ENCODE measurements at regions not wholly inside any gene's neighbourhood (a gene's known extent, or its start where the extent isn't known, plus 50 kb on each side); places are given as distances from the start of the nearest gene placed in this dataset.

DNA sequence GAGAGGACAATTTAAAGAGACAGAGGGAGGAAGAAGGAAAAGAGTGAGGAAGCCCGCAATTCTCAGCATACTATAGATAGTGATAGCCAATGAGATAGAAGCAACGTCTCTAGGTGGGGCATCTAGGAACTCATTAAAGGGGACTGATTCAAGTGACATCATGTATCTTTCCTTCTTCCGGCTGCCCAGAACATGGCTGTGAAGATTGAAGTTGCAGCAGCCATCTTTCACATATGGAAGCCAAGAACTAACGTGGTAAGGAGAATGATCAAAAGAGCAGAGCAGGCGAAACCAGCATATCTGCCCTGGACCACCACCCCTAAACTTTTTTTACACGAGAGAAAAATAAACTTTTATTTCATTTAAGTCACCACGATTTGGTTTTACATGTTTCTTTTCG, 133.8 kb downstream of the DDX53 start:
- Histone ChIP-seq H2BK120ac (ENCODE audit: low read depth, low read length) (no peak overlapping the region), H3K4me2 (ENCODE audit: low read length) (no peak overlapping the region), H2AK5ac (ENCODE audit: low read length) (no peak overlapping the region), H3K79me1 (ENCODE audit: low read length) (no peaks in the 10 kb centered on the region), H3K36me3 (ENCODE audit: control insufficient read depth, insufficient read depth, low read length) (no peaks in the 10 kb centered on the region), H3K27me3 (ENCODE audit: insufficient read depth, low read length, poor library complexity) (no peaks in the 10 kb centered on the region), H3K79me2 (ENCODE audit: control insufficient read depth, insufficient read depth, low read length) (no peaks in the 10 kb centered on the region), H2BK5ac (ENCODE audit: low read length) (no peak overlapping the region), H3K4me3 (ENCODE audit: low read length) (no peak overlapping the region), H4K5ac (ENCODE audit: low read length) (no peak overlapping the region), H3K27ac (ENCODE audit: low read depth, low read length) (no peak overlapping the region), H3K4me1 (ENCODE audit: control insufficient read depth, low read depth, low read length) (no peaks in the 10 kb centered on the region), H2BK15ac (replicated peaks; ENCODE audit: low read depth) (no peak overlapping the region), H3K56ac (ENCODE audit: low read length) (no peak overlapping the region), H4K8ac (ENCODE audit: low read depth, low read length) (no peak overlapping the region), H3K9ac (ENCODE audit: low read length) (no peak overlapping the region), H3K18ac (ENCODE audit: low read length) (no peak overlapping the region), H3K23ac (ENCODE audit: low read length) (no peak overlapping the region), H3K4ac (ENCODE audit: low read depth, low read length) (no peak overlapping the region)
- WGBS (ENCODE audit: extremely low coverage, insufficient coverage, low lambda C conversion rate) = 100% methylated on average over 2 of the region's 8 CpGs
- DNase-seq = no peak

DNA sequence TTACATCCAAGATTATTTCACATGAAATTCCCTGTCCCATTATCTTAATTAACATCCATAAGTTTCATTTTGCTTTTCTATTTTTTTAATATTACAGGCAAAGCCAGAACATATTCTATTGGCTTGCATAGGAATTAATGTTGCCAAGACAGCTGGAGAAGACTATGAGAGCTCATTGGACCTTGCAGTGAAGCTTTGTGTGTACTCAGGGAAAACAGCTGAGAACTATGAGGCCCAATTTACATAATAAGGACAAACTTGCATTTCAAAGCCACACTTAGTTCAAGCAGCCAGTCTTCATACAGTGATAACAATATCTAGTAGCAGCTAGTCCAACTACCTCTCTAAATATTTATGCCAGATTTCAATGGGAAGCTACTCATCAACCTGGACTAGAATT, 134.4 kb downstream of the DDX53 start:
- Histone ChIP-seq H3K79me2 (ENCODE audit: control insufficient read depth, insufficient read depth, low read length) (no peaks in the 10 kb centered on the region), H2AK5ac (ENCODE audit: low read length) (no peak overlapping the region), H2BK15ac (replicated peaks; ENCODE audit: low read depth) (no peak overlapping the region), H3K27me3 (ENCODE audit: insufficient read depth, low read length, poor library complexity) (no peaks in the 10 kb centered on the region), H3K9ac (ENCODE audit: low read length) (no peak overlapping the region), H4K8ac (ENCODE audit: low read depth, low read length) (no peak overlapping the region), H3K56ac (ENCODE audit: low read length) (no peak overlapping the region), H3K18ac (ENCODE audit: low read length) (no peak overlapping the region), H3K4ac (ENCODE audit: low read depth, low read length) (no peak overlapping the region), H3K23ac (ENCODE audit: low read length) (no peak overlapping the region), H2BK120ac (ENCODE audit: low read depth, low read length) (no peak overlapping the region), H3K4me2 (ENCODE audit: low read length) (no peak overlapping the region), H3K36me3 (ENCODE audit: control insufficient read depth, insufficient read depth, low read length) (no peaks in the 10 kb centered on the region), H2BK5ac (ENCODE audit: low read length) (no peak overlapping the region), H3K27ac (ENCODE audit: low read depth, low read length) (no peak overlapping the region), H3K4me1 (ENCODE audit: control insufficient read depth, low read depth, low read length) (no peaks in the 10 kb centered on the region), H3K4me3 (ENCODE audit: low read length) (no peak overlapping the region), H4K5ac (ENCODE audit: low read length) (no peak overlapping the region), H3K79me1 (ENCODE audit: low read length) (no peaks in the 10 kb centered on the region)
- no peak for DNase-seq

DNA sequence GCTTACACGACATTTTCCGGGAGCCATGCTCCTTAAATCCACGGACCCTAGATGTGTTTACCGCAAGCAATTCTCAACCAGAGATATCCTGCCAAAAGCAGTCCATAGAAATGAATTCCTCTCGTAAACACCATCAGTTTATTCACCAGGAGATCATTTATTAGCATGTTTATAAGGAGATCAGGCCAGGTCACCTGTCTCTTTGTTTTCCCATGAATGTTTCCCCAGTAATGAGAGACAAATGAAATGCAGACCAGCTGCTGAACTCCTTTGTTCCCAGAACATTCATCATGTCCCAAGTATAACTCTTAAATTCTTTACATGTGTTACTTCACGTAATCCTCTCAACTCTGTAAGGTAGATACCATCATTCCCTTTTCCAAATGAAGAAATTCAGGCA, 137.1 kb downstream of the DDX53 start:
- Histone ChIP-seq H3K4me2 (ENCODE audit: low read length) (no peak overlapping the region), H2AK5ac (ENCODE audit: low read length) (no peak overlapping the region), H3K79me1 (ENCODE audit: low read length) (no peaks in the 10 kb centered on the region), H3K36me3 (ENCODE audit: control insufficient read depth, insufficient read depth, low read length) (no peaks in the 10 kb centered on the region), H2BK15ac (replicated peaks; ENCODE audit: low read depth) (no peak overlapping the region), H4K5ac (ENCODE audit: low read length) (no peak overlapping the region), H3K79me2 (ENCODE audit: control insufficient read depth, insufficient read depth, low read length) (no peaks in the 10 kb centered on the region), H3K4me3 (ENCODE audit: low read length) (no peak overlapping the region), H2BK5ac (ENCODE audit: low read length) (no peak overlapping the region), H3K18ac (ENCODE audit: low read length) (no peak overlapping the region), H4K8ac (ENCODE audit: low read depth, low read length) (no peak overlapping the region), H3K4me1 (ENCODE audit: control insufficient read depth, low read depth, low read length) (no peaks in the 10 kb centered on the region), H3K9ac (ENCODE audit: low read length) (no peak overlapping the region), H3K4ac (ENCODE audit: low read depth, low read length) (no peak overlapping the region), H3K23ac (ENCODE audit: low read length) (no peak overlapping the region), H3K27ac (ENCODE audit: low read depth, low read length) (no peak overlapping the region), H2BK120ac (ENCODE audit: low read depth, low read length) (no peak overlapping the region), H3K27me3 (ENCODE audit: insufficient read depth, low read length, poor library complexity) (no peaks in the 10 kb centered on the region), H3K56ac (ENCODE audit: low read length) (no peak overlapping the region)
- no peak for DNase-seq
- WGBS (ENCODE audit: extremely low coverage, insufficient coverage, low lambda C conversion rate) = no CpG with 5 or more reads among the region's 6 CpGs

GRCh38 chrX:23168291-23168690, 166.4 kb upstream of the PTCHD1 start:
- Histone ChIP-seq H3K79me2 (ENCODE audit: control insufficient read depth, insufficient read depth, low read length) (no peaks in the 10 kb centered on the region), H4K5ac (ENCODE audit: low read length) (no peak overlapping the region), H3K4me1 (ENCODE audit: control insufficient read depth, low read depth, low read length) (no peaks in the 10 kb centered on the region), H2AK5ac (ENCODE audit: low read length) (no peak overlapping the region), H3K36me3 (ENCODE audit: control insufficient read depth, insufficient read depth, low read length) (no peaks in the 10 kb centered on the region), H2BK5ac (ENCODE audit: low read length) (no peak overlapping the region), H3K4me2 (ENCODE audit: low read length) (no peak overlapping the region), H4K8ac (ENCODE audit: low read depth, low read length) (no peak overlapping the region), H3K4me3 (ENCODE audit: low read length) (no peak overlapping the region), H3K18ac (ENCODE audit: low read length) (no peak overlapping the region), H3K27me3 (ENCODE audit: insufficient read depth, low read length, poor library complexity) (no peaks in the 10 kb centered on the region), H2BK15ac (replicated peaks; ENCODE audit: low read depth) (no peak overlapping the region), H3K79me1 (ENCODE audit: low read length) (no peaks in the 10 kb centered on the region), H3K56ac (ENCODE audit: low read length) (no peak overlapping the region), H3K9ac (ENCODE audit: low read length) (no peak overlapping the region), H3K27ac (ENCODE audit: low read depth, low read length) (no peak overlapping the region), H2BK120ac (ENCODE audit: low read depth, low read length) (no peak overlapping the region), H3K23ac (ENCODE audit: low read length) (no peak overlapping the region), H3K4ac (ENCODE audit: low read depth, low read length) (no peak overlapping the region)
- no peak for DNase-seq
- WGBS (ENCODE audit: extremely low coverage, insufficient coverage, low lambda C conversion rate) = no CpG with 5 or more reads among the region's 1 CpG

DNA sequence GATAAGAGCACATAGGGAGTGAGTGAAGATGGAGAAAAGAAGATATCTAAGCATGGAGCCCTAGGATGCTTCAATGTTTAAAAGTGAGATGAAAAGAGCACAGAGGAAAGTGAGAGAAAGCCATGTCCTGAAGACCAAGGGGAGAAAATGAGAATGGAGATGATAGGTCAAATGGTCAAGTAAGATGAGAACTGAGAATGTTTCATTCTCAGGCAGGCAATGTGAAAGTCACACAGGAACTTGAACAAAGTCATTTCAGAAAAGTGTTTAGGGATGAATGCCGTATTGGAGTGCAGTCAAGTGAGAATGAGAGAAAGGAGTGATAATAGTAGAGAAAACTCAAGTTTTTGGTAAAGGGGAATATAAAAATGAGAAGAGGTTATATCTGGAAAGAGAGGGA, 148.7 kb upstream of the PTCHD1 start:
- no peak for DNase-seq
- H3K36me3 ChIP-seq (ENCODE audit: control insufficient read depth, insufficient read depth, low read length) = no peaks in the 10 kb centered on the region

DNA sequence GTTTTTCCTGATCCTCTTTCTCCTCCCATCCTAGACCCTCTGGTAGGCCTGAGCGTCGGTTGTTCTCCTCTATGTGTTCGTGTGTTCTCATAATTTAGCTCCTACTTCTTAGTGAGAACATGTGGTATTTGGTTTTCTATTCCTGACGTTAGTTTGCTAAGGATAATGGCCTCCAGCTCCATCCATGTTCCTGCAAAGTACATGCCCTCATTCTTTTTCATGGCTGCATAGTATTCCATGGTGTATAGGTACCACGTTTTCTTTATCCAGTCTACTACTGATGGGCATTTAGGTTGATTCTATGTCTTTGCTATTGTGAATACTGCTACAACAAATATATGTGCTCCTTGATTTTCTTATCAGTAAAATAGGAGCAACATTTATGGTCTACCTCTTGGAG, 146.8 kb upstream of the PTCHD1 start:
- Histone ChIP-seq H3K79me1 (ENCODE audit: low read length) (no peaks in the 10 kb centered on the region), H3K4me1 (ENCODE audit: control insufficient read depth, low read depth, low read length) (no peaks in the 10 kb centered on the region), H4K8ac (ENCODE audit: low read depth, low read length) (no peak overlapping the region), H2BK120ac (ENCODE audit: low read depth, low read length) (no peak overlapping the region), H3K23ac (ENCODE audit: low read length) (no peak overlapping the region), H3K79me2 (ENCODE audit: control insufficient read depth, insufficient read depth, low read length) (no peaks in the 10 kb centered on the region), H4K5ac (ENCODE audit: low read length) (no peak overlapping the region), H3K18ac (ENCODE audit: low read length) (no peak overlapping the region), H3K4me2 (ENCODE audit: low read length) (no peak overlapping the region), H2AK5ac (ENCODE audit: low read length) (no peak overlapping the region), H3K9ac (ENCODE audit: low read length) (no peak overlapping the region), H3K27ac (ENCODE audit: low read depth, low read length) (no peak overlapping the region), H3K4me3 (ENCODE audit: low read length) (no peak overlapping the region), H3K56ac (ENCODE audit: low read length) (no peak overlapping the region), H3K27me3 (ENCODE audit: insufficient read depth, low read length, poor library complexity) (no peaks in the 10 kb centered on the region), H3K36me3 (ENCODE audit: control insufficient read depth, insufficient read depth, low read length) (no peaks in the 10 kb centered on the region), H2BK15ac (replicated peaks; ENCODE audit: low read depth) (no peak overlapping the region), H2BK5ac (ENCODE audit: low read length) (no peak overlapping the region), H3K4ac (ENCODE audit: low read depth, low read length) (no peak overlapping the region)
- WGBS (ENCODE audit: extremely low coverage, insufficient coverage, low lambda C conversion rate) = no CpG with 5 or more reads among the region's 5 CpGs
- DNase-seq = no peak

More for the DNA sequence above, 148.7 kb upstream of the PTCHD1 start:
- Histone ChIP-seq H3K27ac (ENCODE audit: low read depth, low read length) (no peak overlapping the region), H4K5ac (ENCODE audit: low read length) (no peak overlapping the region), H4K8ac (ENCODE audit: low read depth, low read length) (no peak overlapping the region), H3K4ac (ENCODE audit: low read depth, low read length) (no peak overlapping the region), H2BK120ac (ENCODE audit: low read depth, low read length) (no peak overlapping the region), H3K23ac (ENCODE audit: low read length) (no peak overlapping the region), H3K4me2 (ENCODE audit: low read length) (no peak overlapping the region), H3K56ac (ENCODE audit: low read length) (no peak overlapping the region), H3K27me3 (ENCODE audit: insufficient read depth, low read length, poor library complexity) (no peaks in the 10 kb centered on the region), H3K79me2 (ENCODE audit: control insufficient read depth, insufficient read depth, low read length) (no peaks in the 10 kb centered on the region), H3K4me1 (ENCODE audit: control insufficient read depth, low read depth, low read length) (no peaks in the 10 kb centered on the region), H3K9ac (ENCODE audit: low read length) (no peak overlapping the region), H3K4me3 (ENCODE audit: low read length) (no peak overlapping the region), H2BK5ac (ENCODE audit: low read length) (no peak overlapping the region), H2AK5ac (ENCODE audit: low read length) (no peak overlapping the region), H3K18ac (ENCODE audit: low read length) (no peak overlapping the region), H2BK15ac (replicated peaks; ENCODE audit: low read depth) (no peak overlapping the region), H3K79me1 (ENCODE audit: low read length) (no peaks in the 10 kb centered on the region)
- no CpG with 5 or more reads among the region's 1 CpG for WGBS (ENCODE audit: extremely low coverage, insufficient coverage, low lambda C conversion rate)

Data from mesendoderm (in vitro differentiated cells).